HK-2 (cell line): ENCODE measurements at regions not wholly inside any gene's neighbourhood (a gene's known extent, or its start where the extent isn't known, plus 50 kb on each side); places are given as distances from the start of the nearest gene placed in this dataset.

Experiments
- DNase-seq: peaks from one replicate; pipeline ENCODE4 v3.0.0-alpha.2; 2018; ENCODE audit not compliant: unreplicated experiment

DNA sequence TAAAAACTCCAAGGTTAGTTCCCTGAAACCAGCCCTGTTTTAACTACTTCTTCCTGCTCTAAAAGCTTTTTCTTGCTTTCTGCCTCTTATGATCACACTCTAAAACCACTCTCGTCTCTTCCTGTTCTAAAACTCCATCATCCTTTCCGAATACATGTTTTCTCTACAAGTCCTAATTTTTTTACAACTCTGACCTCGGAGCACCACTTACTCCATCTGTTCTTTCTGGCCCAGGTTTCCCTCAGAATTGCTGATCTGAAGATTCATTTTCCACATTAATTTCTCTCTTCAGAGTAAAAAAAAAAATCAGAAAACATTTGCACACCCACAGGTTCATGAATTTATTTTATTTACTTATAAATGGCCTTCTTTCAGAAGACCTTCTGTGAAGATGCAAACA lies 265.7 kb upstream of the CADM1 start:
- no peak for DNase-seq

GRCh38 chr11:115767883-115768282 lies 263.7 kb upstream of the CADM1 start:
- no peak for DNase-seq

GRCh38 chr11:115767047-115767802 lies 263.0 kb upstream of the CADM1 start:
- DNase-seq = no peak

DNA sequence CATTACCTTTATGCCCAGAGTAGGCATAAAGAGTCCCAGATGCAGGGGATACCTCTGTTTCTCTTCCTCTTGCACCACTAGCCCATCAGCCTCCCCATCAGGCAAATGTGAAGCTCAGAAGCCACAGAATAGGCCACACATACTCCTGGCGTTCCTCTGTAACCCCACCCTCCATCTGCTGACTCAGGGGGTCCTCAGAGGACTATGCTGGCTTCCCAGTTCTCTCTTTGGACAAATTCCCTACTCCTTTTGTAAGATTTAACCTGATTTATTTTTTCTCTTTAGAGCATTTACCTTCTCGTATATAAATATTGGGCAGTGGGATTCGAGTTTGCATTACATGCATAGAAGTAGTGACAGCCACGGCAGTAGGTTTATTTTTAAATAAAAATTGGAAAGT lies 262.3 kb upstream of the CADM1 start:
- DNase-seq = no peak

DNA sequence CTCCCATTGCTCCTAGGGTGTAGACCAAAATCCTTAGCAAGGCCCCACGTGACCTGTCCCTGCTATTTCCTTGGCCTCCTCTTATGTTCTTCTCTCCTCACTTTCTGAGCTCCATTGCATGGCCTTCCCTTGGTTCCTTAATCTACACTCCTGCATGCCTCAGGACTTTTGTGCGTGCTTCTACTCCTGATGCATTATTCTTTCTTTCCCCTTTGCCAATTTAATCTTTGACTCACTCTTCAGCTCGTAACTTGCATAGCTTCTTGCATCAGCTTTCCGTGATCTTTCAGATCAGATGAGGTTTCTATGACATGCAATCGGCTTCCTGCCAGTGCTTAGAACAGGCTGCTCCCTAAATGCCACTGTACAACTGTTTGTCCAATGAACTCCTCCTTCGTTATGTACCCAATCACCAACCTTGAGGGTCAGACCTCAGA lies 261.6 kb upstream of the CADM1 start:
- DNase-seq = no peak

DNA sequence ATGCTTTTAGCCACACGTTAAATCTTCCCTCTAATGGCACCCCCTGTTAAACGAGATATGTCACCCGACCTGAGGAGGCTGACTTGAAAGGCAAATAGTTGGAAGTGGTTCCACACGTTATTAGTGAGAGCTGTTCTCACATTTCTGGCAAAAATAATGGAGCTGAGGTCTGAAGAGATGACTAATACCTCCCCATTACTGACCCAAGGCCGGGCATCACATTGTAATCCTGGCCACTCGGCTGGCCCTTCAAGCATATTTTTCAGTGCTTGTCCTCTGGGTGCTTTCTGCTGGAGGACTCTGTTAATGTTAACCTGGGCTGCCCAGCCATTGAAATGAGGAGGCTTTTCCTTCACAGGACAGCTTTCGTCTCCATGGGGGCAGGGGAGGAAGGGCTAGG lies 260.0 kb upstream of the CADM1 start:
- DNase-seq = no peak

GRCh38 chr11:115761817-115762216 lies 257.6 kb upstream of the CADM1 start:
- no peak for DNase-seq

GRCh38 chr11:115761348-115761747 lies 257.1 kb upstream of the CADM1 start:
- no peak for DNase-seq

GRCh38 chr11:115760461-115761320 lies 256.5 kb upstream of the CADM1 start:
- DNase-seq = no peak

DNA sequence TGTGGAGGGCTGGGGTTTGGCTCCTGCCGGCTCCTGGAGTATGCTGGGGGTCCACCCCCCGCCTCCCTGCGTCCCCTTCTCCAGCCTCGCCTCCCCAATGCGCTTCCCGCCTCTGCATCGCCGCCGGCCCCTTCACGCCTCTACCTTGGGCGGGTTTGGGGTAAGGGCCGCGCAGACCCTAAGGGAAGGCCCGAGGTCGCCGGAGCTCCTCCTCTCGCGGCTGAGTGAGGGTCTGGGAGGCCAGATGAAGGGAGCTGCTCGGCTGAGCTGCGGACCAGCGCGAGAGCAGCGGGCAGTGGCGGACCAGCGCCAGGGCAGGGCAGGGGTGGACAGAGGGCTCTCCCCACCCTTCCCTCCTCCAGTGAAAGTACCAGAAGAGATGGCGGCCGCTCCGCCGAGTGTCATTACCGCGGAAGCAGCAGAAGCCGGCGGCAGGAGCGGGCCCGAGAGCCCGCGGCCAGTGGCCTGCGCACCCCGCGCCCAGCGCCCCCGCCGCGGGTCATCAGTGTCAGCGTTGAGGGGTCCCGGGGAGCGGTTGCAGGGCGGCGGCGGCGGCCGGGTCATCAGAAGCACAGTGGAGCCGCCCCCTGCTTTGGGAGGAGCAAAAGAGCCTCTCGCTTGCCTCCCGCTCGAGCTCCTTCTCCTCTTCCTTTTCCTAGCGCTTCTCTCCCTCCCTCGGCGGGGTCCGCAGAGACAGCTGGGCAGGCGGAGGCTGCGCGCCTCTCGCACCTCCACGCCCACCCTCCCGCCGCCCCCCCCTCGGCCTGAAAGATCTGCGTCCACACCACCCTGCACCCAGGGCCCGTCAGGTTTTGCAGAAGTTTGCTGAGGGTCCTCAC lies 255.6 kb upstream of the CADM1 start:
- DNase-seq = no peak

DNA sequence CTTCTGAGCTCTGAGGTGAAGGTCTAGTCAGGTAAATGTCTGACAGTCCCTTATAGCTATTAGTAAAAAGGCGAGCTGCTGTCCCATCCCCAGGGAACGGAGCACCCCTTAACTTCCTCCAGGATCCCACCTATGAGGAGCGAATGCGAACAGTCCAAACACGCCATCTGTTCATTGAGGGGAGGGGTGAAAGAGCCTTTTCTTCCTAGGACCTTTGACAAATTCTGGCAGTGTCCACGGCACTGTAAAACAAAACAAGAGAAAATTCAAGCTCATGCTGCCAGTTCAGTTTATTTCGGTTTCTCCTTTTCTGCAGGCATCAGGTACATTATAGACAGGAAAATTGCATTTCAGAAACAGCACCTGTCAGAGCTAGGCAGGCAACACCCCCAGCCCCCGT lies 253.8 kb upstream of the CADM1 start:
- no peak for DNase-seq

- no peak for DNase-seq
These were observed 247.2 kb upstream of the CADM1 start for GRCh38 chr11:115751243-115752015.

- no peak for DNase-seq
These were observed 241.6 kb upstream of the CADM1 start for GRCh38 chr11:115745610-115746512.

- no peak for DNase-seq
These were observed 240.9 kb upstream of the CADM1 start for GRCh38 chr11:115745066-115745465.

DNA sequence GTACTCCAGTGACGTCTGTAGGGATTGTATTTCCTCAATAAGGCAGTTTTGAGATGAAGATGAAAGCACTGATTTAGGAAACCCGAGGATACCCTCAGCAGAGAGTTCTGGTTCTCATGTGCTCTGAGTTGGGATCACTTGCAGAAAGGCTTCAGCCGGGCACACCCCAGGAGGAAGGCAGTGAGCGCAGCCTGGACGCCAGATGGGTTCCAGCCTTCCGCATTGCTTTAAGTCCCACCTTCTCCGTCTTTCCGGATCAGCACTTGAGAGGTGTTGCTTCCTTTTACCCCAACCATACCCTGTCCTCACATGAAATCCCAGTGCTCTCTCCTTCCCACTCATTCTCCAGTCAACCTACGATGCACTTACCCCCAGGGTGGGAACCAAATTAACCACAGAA lies 239.5 kb upstream of the CADM1 start:
- DNase-seq = no peak

GRCh38 chr11:115741376-115742107 lies 237.3 kb upstream of the CADM1 start:
- DNase-seq = no peak

DNA sequence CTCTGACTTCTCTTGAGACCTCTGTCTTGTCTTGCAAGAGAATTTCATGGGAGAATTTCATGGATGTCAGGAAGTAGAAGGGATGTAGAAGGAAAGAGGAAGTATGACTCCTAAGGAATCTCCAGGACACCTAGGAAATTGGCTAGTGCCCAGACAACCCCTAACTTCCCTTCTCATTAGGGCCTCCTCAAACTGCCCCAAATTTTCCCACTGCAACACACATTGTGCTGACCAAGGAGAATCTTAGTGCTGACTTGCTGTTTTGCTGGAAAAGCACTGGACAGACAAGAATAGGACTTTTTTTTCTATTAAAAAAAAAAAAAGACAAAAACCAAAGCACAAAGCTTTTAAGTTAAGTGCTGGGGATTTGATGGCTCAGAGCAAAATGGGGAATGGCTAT lies 236.1 kb upstream of the CADM1 start:
- no peak for DNase-seq

DNA sequence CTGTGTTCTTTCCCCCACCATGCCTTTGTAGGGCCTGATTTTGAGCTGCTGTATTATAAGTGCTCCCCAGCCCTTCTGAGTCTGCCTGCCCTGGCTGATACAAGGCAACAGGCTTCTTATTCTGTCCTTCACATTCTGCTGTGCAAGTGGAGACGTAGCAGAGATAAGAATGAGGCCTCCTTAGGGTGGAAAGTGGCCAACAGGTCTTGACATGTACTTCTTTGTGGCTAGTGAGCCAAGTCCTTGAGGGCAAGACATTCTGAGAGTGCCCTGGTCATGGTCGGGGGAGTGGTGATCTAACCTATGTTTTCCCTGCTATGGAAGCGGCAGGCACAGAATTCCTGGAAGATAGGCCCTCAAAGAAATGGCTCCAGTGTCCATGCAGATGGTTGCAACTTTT lies 235.7 kb upstream of the CADM1 start:
- no peak for DNase-seq

GRCh38 chr11:115739146-115739545 lies 234.9 kb upstream of the CADM1 start:
- no peak for DNase-seq

GRCh38 chr11:115737875-115738274 lies 233.7 kb upstream of the CADM1 start:
- no peak for DNase-seq
